Testis (tissue), 2 donors: ENCODE measurements at regions not wholly inside any gene's neighbourhood (a gene's known extent, or its start where the extent isn't known, plus 50 kb on each side); places are given as distances from the start of the nearest gene placed in this dataset.

ENCODE experiments used
- CTCF ChIP-seq, 3 experiments: fragments of 450-650 bp in 2 of 3; fragments of 200-600 bp in 1 of 3; sonication (generic) in 1 of 3; IDR thresholded peaks; one replicate each; pipeline ENCODE4 v1.5.1; 2016 to 2019; ENCODE audit warnings: antibody characterized with exemption in 3 of 3, mild to moderate bottlenecking in 2 of 3, moderate library complexity in 1 of 3
- POLR2A ChIP-seq: fragments of 450-650 bp; IDR thresholded peaks from one replicate; pipeline ENCODE4 v1.6.1; 2017; ENCODE audit warnings: antibody characterized with exemption, mild to moderate bottlenecking, moderate library complexity

- TF ChIP-seq CTCF (IDR thresholded peaks at IDR 0.05) (no peak), POLR2A (no peak)
These were observed 334.2 kb upstream of the CCNH start for GRCh38 chr5:87746891-87747377.
